Neuronal stem cell (in vitro differentiated cells): ENCODE measurements at regions not wholly inside any gene's neighbourhood (a gene's known extent, or its start where the extent isn't known, plus 50 kb on each side); places are given as distances from the start of the nearest gene placed in this dataset.

Experiments
- DNase-seq: peaks from one replicate; pipeline ENCODE4 v3.0.0-alpha.2; 2013; ENCODE audit warnings: low spot score
- H2AFZ ChIP-seq: one replicate; pipeline ENCODE4 v1.6.1; 2013; ENCODE audit warnings: mild to moderate bottlenecking, low read length, inconsistent platforms
- H2AK5ac ChIP-seq: 2 replicates; pipeline ENCODE4 v1.6.1; 2013; ENCODE audit warnings: low read depth, mild to moderate bottlenecking, inconsistent platforms, low read length, moderate library complexity, mixed read lengths
- H2BK120ac ChIP-seq: 2 replicates; pipeline ENCODE4 v1.6.1; 2013; ENCODE audit warnings: low read depth, mild to moderate bottlenecking, inconsistent platforms, low read length, moderate library complexity, mixed read lengths
- H2BK12ac ChIP-seq: one replicate; pipeline ENCODE4 v1.6.1; 2013; ENCODE audit warnings: low read length, inconsistent platforms
- H2BK15ac ChIP-seq: 2 replicates; pipeline ENCODE4 v1.6.1; 2013; ENCODE audit warnings: mild to moderate bottlenecking, low read length, inconsistent platforms, mixed read lengths
- H2BK5ac ChIP-seq: one replicate; pipeline ENCODE4 v1.6.1; 2013; ENCODE audit warnings: inconsistent platforms, mild to moderate bottlenecking, low read length, moderate library complexity
- H3K14ac ChIP-seq: one replicate; pipeline ENCODE4 v1.6.1; 2013; ENCODE audit warnings: low read length, inconsistent platforms
- H3K18ac ChIP-seq: 2 replicates; pipeline ENCODE4 v1.6.1; 2013; ENCODE audit warnings: low read length, inconsistent platforms
- H3K23ac ChIP-seq: 2 replicates; pipeline ENCODE4 v1.6.1; 2013; ENCODE audit warnings: low read depth, mild to moderate bottlenecking, mixed read lengths, low read length, inconsistent platforms; ENCODE audit not compliant: poor library complexity
- H3K27ac ChIP-seq: replicated peaks from 3 replicates; pipeline ENCODE4 v1.5.1; 2013; ENCODE audit warnings: low read length, inconsistent platforms
- H3K27me3 ChIP-seq, 3 experiments: 2 replicates each; pipeline ENCODE4 v1.6.1; 2013; ENCODE audit warnings: low read length in 3 of 3, mild to moderate bottlenecking in 2 of 3, inconsistent platforms in 1 of 3, low read depth in 1 of 3, mixed read lengths in 1 of 3, moderate library complexity in 1 of 3; ENCODE audit not compliant: control insufficient read depth in 3 of 3, insufficient read depth in 3 of 3
- H3K36me3 ChIP-seq, 2 donors: replicated peaks in 1 of 2; 2 replicates each; pipeline ENCODE4 v1.6.1; 2013; ENCODE audit warnings: low read length in 2 of 2; ENCODE audit not compliant: control insufficient read depth in 2 of 2, insufficient read depth in 2 of 2
- H3K4ac ChIP-seq: 2 replicates; pipeline ENCODE4 v1.6.1; 2013; ENCODE audit warnings: inconsistent platforms, mild to moderate bottlenecking, low read length, moderate library complexity
- H3K4me1 ChIP-seq, 2 donors: 1 replicate in 1 of 2; 2 replicates in 1 of 2; pipeline ENCODE4 v1.6.1; 2013; ENCODE audit warnings: low read length in 2 of 2, low read depth in 1 of 2; ENCODE audit not compliant: control insufficient read depth in 2 of 2, insufficient read depth in 1 of 2
- H3K4me2 ChIP-seq: one replicate; pipeline ENCODE4 v1.6.1; 2013; ENCODE audit warnings: mild to moderate bottlenecking, low read length, inconsistent platforms; ENCODE audit not compliant: insufficient read depth, poor library complexity, severe bottlenecking
- H3K4me3 ChIP-seq, 2 donors: 2 replicates each; pipeline ENCODE4 v1.5.1; 2013; ENCODE audit warnings: low read length in 2 of 2, mild to moderate bottlenecking in 2 of 2, inconsistent platforms in 1 of 2, moderate library complexity in 1 of 2
- H3K79me1 ChIP-seq: one replicate; pipeline ENCODE4 v1.6.1; 2013; ENCODE audit warnings: low read depth, mild to moderate bottlenecking, inconsistent platforms, low read length, moderate library complexity
- H3K9ac ChIP-seq: one replicate; pipeline ENCODE4 v1.6.1; 2013; ENCODE audit warnings: mild to moderate bottlenecking, low read depth, low read length, inconsistent platforms; ENCODE audit not compliant: poor library complexity
- H3K9me3 ChIP-seq, 2 donors: replicated peaks in 1 of 2; 2 replicates each; pipeline versions ENCODE3 to v1.6.1; 2013; ENCODE audit warnings: low read length in 2 of 2, mild to moderate bottlenecking in 2 of 2, inconsistent platforms in 1 of 2, low read depth in 1 of 2, mixed read lengths in 1 of 2, moderate library complexity in 1 of 2; ENCODE audit not compliant: control insufficient read depth in 2 of 2, insufficient read depth in 1 of 2
- H4K8ac ChIP-seq: one replicate; pipeline ENCODE4 v1.6.1; 2013; ENCODE audit warnings: low read depth, mild to moderate bottlenecking, inconsistent platforms, low read length, moderate library complexity
- H4K91ac ChIP-seq: one replicate; pipeline ENCODE4 v1.6.1; 2013; ENCODE audit warnings: low read length, low read depth, mild to moderate bottlenecking, inconsistent platforms; ENCODE audit not compliant: poor library complexity
- WGBS, 2 donors: extraction: QIAGEN DNeasy Blood & Tissue Kit; methylation state at CpG; one replicate each; pipeline ENCODE4 v1.1.7; 2013; ENCODE audit warnings: missing lambda C conversion rate in 2 of 2, mixed read lengths in 1 of 2; ENCODE audit not compliant: insufficient read length in 2 of 2, insufficient replicate concordance in 1 of 2; ENCODE audit errors: extremely low coverage in 2 of 2; 5-methylcytosine and 5-hydroxymethylcytosine counted together

- no peak overlapping the region for H2BK12ac ChIP-seq
- H3K4me3 ChIP-seq, result no peak overlapping the region
- no peak overlapping the region for H2BK120ac ChIP-seq
- DNase-seq, result no peak
- no peak overlapping the region for H3K27ac ChIP-seq
- no peaks in the 10 kb centered on the region for H3K9me3 ChIP-seq
- H4K91ac ChIP-seq, result no peak overlapping the region
- no peaks in the 10 kb centered on the region for H3K36me3 ChIP-seq
- no peak overlapping the region for H2BK5ac ChIP-seq
- H3K4me1 ChIP-seq, result no peaks in the 10 kb centered on the region
- H3K9ac ChIP-seq, result no peak overlapping the region
- no peak overlapping the region for H3K18ac ChIP-seq
- H3K79me1 ChIP-seq, result no peaks in the 10 kb centered on the region
- H3K27me3 ChIP-seq, result no peaks in the 10 kb centered on the region
- no peak overlapping the region for H3K14ac ChIP-seq
- H4K8ac ChIP-seq, result no peak overlapping the region
- no peak overlapping the region for H2AK5ac ChIP-seq
- no peak overlapping the region for H2BK15ac ChIP-seq
- WGBS, 2 donors, result no CpG with 5 or more reads among the region's 2 CpGs
- H3K4ac ChIP-seq, result no peak overlapping the region
- H3K4me2 ChIP-seq, result no peak overlapping the region
- no peak overlapping the region for H3K23ac ChIP-seq
- no peak overlapping the region for H2AFZ ChIP-seq
These were observed 117.9 kb upstream of the DLX6 start for GRCh38 chr7:96887426-96887825.

- H3K9me3 ChIP-seq, result no peaks in the 10 kb centered on the region
- H2BK5ac ChIP-seq, result no peak overlapping the region
- no peak overlapping the region for H2BK120ac ChIP-seq
- H3K4me1 ChIP-seq, result no peaks in the 10 kb centered on the region
- H3K27me3 ChIP-seq, result no peaks in the 10 kb centered on the region
- no peak for DNase-seq
- no peak overlapping the region for H4K91ac ChIP-seq
- H4K8ac ChIP-seq, result no peak overlapping the region
- no peak overlapping the region for H3K27ac ChIP-seq
- no peaks in the 10 kb centered on the region for H3K79me1 ChIP-seq
- no peak overlapping the region for H3K4me2 ChIP-seq
- H3K4me3 ChIP-seq, result no peak overlapping the region
- no peak overlapping the region for H3K18ac ChIP-seq
- no peak overlapping the region for H2AFZ ChIP-seq
- no peak overlapping the region for H3K4ac ChIP-seq
- H3K36me3 ChIP-seq, result no peaks in the 10 kb centered on the region
- H3K14ac ChIP-seq, result no peak overlapping the region
- no CpG with 5 or more reads among the region's 1 CpG for WGBS, 2 donors
- H2BK12ac ChIP-seq, result no peak overlapping the region
- no peak overlapping the region for H3K9ac ChIP-seq
- H3K23ac ChIP-seq, result no peak overlapping the region
- H2BK15ac ChIP-seq, result no peak overlapping the region
- H2AK5ac ChIP-seq, result no peak overlapping the region
These were observed 106.2 kb upstream of the DLX6 start for GRCh38 chr7:96899108-96899507.

DNA sequence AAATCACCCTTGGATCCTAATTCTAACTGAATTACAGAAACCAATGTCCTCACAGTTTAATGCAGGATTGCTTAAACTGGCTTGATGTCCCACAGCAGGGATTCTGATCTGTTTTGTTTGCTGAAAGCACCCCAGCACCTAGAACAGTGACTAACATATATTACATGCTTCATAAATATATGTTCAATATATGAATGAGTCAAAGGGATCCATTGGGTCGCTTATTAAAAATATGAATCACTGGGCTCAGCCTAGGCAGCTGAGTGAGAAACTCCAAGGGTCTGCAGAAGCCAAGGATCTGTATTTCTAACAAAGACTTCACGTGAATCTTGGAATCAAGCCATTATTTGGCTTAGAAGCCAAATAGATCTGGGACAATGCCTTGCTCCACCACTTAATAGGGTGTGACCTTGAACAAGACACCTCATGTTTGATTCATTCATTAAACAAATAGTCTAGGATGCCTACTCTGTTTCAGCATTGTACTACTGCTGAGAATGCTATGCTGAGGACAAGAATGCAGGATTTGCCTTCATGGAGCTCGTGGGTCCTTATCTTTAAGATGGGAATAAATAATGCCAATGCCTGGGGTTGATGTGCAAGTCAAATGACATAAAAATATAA lies 103.4 kb upstream of the DLX6 start:
- no CpG with 5 or more reads among the region's 3 CpGs for WGBS, 2 donors
- Histone ChIP-seq H3K18ac (no peak overlapping the region), H3K4me3 (no peak overlapping the region), H3K9ac (no peak overlapping the region), H3K4me2 (no peak overlapping the region), H3K14ac (no peak overlapping the region), H2BK5ac (no peak overlapping the region), H2AK5ac (no peak overlapping the region), H2AFZ (no peak overlapping the region), H3K27ac (no peak overlapping the region), H3K9me3 (no peaks in the 10 kb centered on the region), H3K4ac (no peak overlapping the region), H2BK15ac (no peak overlapping the region), H2BK120ac (no peak overlapping the region), H3K23ac (no peak overlapping the region), H4K8ac (no peak overlapping the region), H4K91ac (no peak overlapping the region), H3K4me1 (no peaks in the 10 kb centered on the region), H3K79me1 (no peaks in the 10 kb centered on the region), H3K27me3 (no peaks in the 10 kb centered on the region), H3K36me3 (no peaks in the 10 kb centered on the region), H2BK12ac (no peak overlapping the region)
- no peak for DNase-seq

DNA sequence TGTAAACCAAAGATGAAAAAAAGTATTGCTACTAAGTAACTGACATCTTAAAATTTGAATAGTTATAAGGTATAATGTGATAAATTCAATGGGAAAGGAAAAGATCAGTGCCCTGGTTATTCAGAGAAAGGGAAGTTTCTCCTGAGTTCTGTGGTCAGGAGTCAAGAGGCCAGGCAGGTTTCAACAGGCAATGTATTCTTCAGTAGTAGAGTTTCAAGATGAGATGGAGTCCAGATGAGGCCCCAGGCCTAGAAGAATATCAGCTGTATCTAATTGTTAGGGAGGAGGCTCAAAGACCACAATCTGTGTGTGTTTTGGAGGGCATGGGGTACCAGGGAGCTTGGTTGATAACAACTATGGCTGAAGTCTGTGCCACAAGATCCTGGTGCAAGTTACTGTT lies 101.4 kb upstream of the DLX6 start:
- no peak overlapping the region for H3K4me3 ChIP-seq
- no peak for DNase-seq
- H3K4me2 ChIP-seq, result no peak overlapping the region
- no peaks in the 10 kb centered on the region for H3K27me3 ChIP-seq
- H4K8ac ChIP-seq, result no peak overlapping the region
- no peak overlapping the region for H2AFZ ChIP-seq
- H3K79me1 ChIP-seq, result no peaks in the 10 kb centered on the region
- no peak overlapping the region for H2BK120ac ChIP-seq
- H3K4ac ChIP-seq, result no peak overlapping the region
- no peaks in the 10 kb centered on the region for H3K9me3 ChIP-seq
- no peak overlapping the region for H2AK5ac ChIP-seq
- no peak overlapping the region for H3K18ac ChIP-seq
- no peak overlapping the region for H3K27ac ChIP-seq
- no peak overlapping the region for H2BK12ac ChIP-seq
- no peak overlapping the region for H4K91ac ChIP-seq
- H3K23ac ChIP-seq, result no peak overlapping the region
- H3K36me3 ChIP-seq, result no peaks in the 10 kb centered on the region
- H2BK15ac ChIP-seq, result no peak overlapping the region
- H3K4me1 ChIP-seq, result no peaks in the 10 kb centered on the region
- H3K14ac ChIP-seq, result no peak overlapping the region
- no peak overlapping the region for H2BK5ac ChIP-seq
- no peak overlapping the region for H3K9ac ChIP-seq
